ENCODE measurements at regions not wholly inside any gene's neighbourhood (a gene's known extent, or its start where the extent isn't known, plus 50 kb on each side); places are given as distances from the start of the nearest gene placed in this dataset.

- no peak for DNase-seq (ENCODE audit: low read depth)
- TF ChIP-seq CTCF (conservative IDR thresholded peaks at IDR 0.05; ENCODE audit: control insufficient read depth, insufficient read depth, low read depth, low read length) = no peak
- no peak overlapping the region for H3K4me3 ChIP-seq (ENCODE audit: control insufficient read depth, low read depth, low read length)
Observed at GRCh38 chr2:100675373-100675772, 112.6 kb downstream of the PDCL3 start.

GRCh38 chr2:100675855-100676254 lies 113.1 kb downstream of the PDCL3 start:
- no peak overlapping the region for H3K4me3 ChIP-seq (ENCODE audit: control insufficient read depth, low read depth, low read length)
- TF ChIP-seq CTCF (conservative IDR thresholded peaks at IDR 0.05; ENCODE audit: control insufficient read depth, insufficient read depth, low read depth, low read length) = no peak
- DNase-seq (ENCODE audit: low read depth) = no peak

GRCh38 chr2:100676346-100676745 lies 113.6 kb downstream of the PDCL3 start:
- TF ChIP-seq CTCF (conservative IDR thresholded peaks at IDR 0.05; ENCODE audit: control insufficient read depth, insufficient read depth, low read depth, low read length) = no peak
- no peak overlapping the region for H3K4me3 ChIP-seq (ENCODE audit: control insufficient read depth, low read depth, low read length)
- DNase-seq (ENCODE audit: low read depth) = no peak

GRCh38 chr2:100677611-100678185 lies 114.9 kb downstream of the PDCL3 start:
- TF ChIP-seq CTCF (conservative IDR thresholded peaks at IDR 0.05; ENCODE audit: control insufficient read depth, insufficient read depth, low read depth, low read length) = no peak
- no peak overlapping the region for H3K4me3 ChIP-seq (ENCODE audit: control insufficient read depth, low read depth, low read length)

GRCh38 chr2:100679211-100679610 lies 116.4 kb downstream of the PDCL3 start:
- no peak for DNase-seq (ENCODE audit: low read depth)
- no peak overlapping the region for H3K4me3 ChIP-seq (ENCODE audit: control insufficient read depth, low read depth, low read length)
- no peak for TF ChIP-seq CTCF (conservative IDR thresholded peaks at IDR 0.05; ENCODE audit: control insufficient read depth, insufficient read depth, low read depth, low read length)

More at GRCh38 chr2:100677611-100678185, 114.9 kb downstream of the PDCL3 start:
- no peak for DNase-seq (ENCODE audit: low read depth)

- DNase-seq (ENCODE audit: low read depth) = no peak
- TF ChIP-seq CTCF (conservative IDR thresholded peaks at IDR 0.05; ENCODE audit: control insufficient read depth, insufficient read depth, low read depth, low read length) = no peak
- no peak overlapping the region for H3K4me3 ChIP-seq (ENCODE audit: control insufficient read depth, low read depth, low read length)
Observed at GRCh38 chr2:100682536-100682935, 119.7 kb downstream of the PDCL3 start.

- no peak for DNase-seq (ENCODE audit: low read depth)
- no peak overlapping the region for H3K4me3 ChIP-seq (ENCODE audit: control insufficient read depth, low read depth, low read length)
- TF ChIP-seq CTCF (conservative IDR thresholded peaks at IDR 0.05; ENCODE audit: control insufficient read depth, insufficient read depth, low read depth, low read length) = no peak
Observed at GRCh38 chr2:100683231-100683630, 120.4 kb downstream of the PDCL3 start.

Data from fibroblast of mammary gland (primary cell).